Activated CD4-positive, alpha-beta T cell treated with anti-CD3 and anti-CD28 coated beads for 48 hours (primary cell): ENCODE measurements at regions not wholly inside any gene's neighbourhood (a gene's known extent, or its start where the extent isn't known, plus 50 kb on each side); places are given as distances from the start of the nearest gene placed in this dataset.

Experiments
- DNase-seq: peaks from one replicate; pipeline ENCODE4 v3.0.0-alpha.2; 2020

GRCh38 chr2:204049635-204050034 is 113.1 kb downstream of the ICOS start:
- DNase-seq, result no peak

GRCh38 chr2:204050681-204051080 is 114.1 kb downstream of the ICOS start:
- no peak for DNase-seq

GRCh38 chr2:204051476-204051875 is 114.9 kb downstream of the ICOS start:
- no peak for DNase-seq

GRCh38 chr2:204051984-204052556 is 115.5 kb downstream of the ICOS start:
- no peak for DNase-seq

- no peak for DNase-seq
These were observed 122.5 kb downstream of the ICOS start for GRCh38 chr2:204059016-204059415.

GRCh38 chr2:204060841-204061240 is 124.3 kb downstream of the ICOS start:
- no peak for DNase-seq

GRCh38 chr2:204061241-204061640 is 124.7 kb downstream of the ICOS start:
- no peak for DNase-seq

- no peak for DNase-seq
These were observed 127.6 kb downstream of the ICOS start for GRCh38 chr2:204064119-204064518.

- no peak for DNase-seq
These were observed 129.0 kb downstream of the ICOS start for GRCh38 chr2:204065566-204065965.

- DNase-seq, result no peak
These were observed 129.5 kb downstream of the ICOS start for GRCh38 chr2:204066051-204066450.

- no peak for DNase-seq
These were observed 133.2 kb downstream of the ICOS start for GRCh38 chr2:204069804-204070203.

- DNase-seq, result peak; percentile 86
These were observed 136.1 kb downstream of the ICOS start for GRCh38 chr2:204072443-204073324.

- DNase-seq, result no peak
These were observed 137.9 kb downstream of the ICOS start for GRCh38 chr2:204074456-204074855.

GRCh38 chr2:204078003-204078698 is 141.6 kb downstream of the ICOS start:
- DNase-seq, result no peak

- DNase-seq, result no peak
These were observed 145.2 kb downstream of the ICOS start for GRCh38 chr2:204081487-204082425.

GRCh38 chr2:204086167-204086566 is 149.6 kb downstream of the ICOS start:
- DNase-seq, result no peak

GRCh38 chr2:204089105-204089504 is 152.5 kb downstream of the ICOS start:
- no peak for DNase-seq

GRCh38 chr2:204089574-204089973 is 153.0 kb downstream of the ICOS start:
- DNase-seq, result no peak

- no peak for DNase-seq
These were observed 153.5 kb downstream of the ICOS start for GRCh38 chr2:204090021-204090420.

- DNase-seq, result no peak
These were observed 168.2 kb downstream of the ICOS start for GRCh38 chr2:204104811-204105210.

GRCh38 chr2:204108330-204108751 is 171.8 kb downstream of the ICOS start:
- peak; percentile 61 for DNase-seq

- peak; percentile 47 for DNase-seq
These were observed 172.3 kb downstream of the ICOS start for GRCh38 chr2:204108781-204109295.
